GM19395 (cell line): ENCODE measurements at regions not wholly inside any gene's neighbourhood (a gene's known extent, or its start where the extent isn't known, plus 50 kb on each side); places are given as distances from the start of the nearest gene placed in this dataset.

Source experiments
- ATAC-seq: cut with Tn5 transposase; IDR thresholded peaks from one replicate; pipeline ENCODE4 v1.9.1; 2021; ENCODE audit warnings: mild to moderate bottlenecking, moderate library complexity; ENCODE audit not compliant: unreplicated experiment

DNA sequence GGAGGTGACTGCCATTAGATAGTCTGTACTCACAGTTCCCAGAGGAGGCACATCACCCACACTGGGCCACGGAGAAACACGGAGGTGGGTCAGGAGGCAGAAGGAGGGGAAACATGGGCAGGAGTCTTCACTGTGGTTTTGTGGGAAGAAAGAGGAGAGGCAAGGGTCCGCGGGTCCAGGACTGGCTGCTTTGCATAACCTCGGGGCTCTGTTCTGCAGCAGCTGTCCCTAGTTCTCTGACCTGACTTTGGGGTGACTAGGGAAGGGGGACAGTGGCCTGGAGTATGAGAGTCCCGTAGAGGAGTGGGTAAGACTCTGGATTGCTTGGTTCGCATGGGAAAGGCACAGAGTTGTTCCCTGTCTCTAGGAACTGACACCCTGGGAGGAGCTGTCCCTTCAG, 238.3 kb upstream of the RAB6C start:
- no peak for ATAC-seq

- ATAC-seq, result no peak
These were observed 237.8 kb upstream of the RAB6C start for GRCh38 chr2:129741623-129742022.

DNA sequence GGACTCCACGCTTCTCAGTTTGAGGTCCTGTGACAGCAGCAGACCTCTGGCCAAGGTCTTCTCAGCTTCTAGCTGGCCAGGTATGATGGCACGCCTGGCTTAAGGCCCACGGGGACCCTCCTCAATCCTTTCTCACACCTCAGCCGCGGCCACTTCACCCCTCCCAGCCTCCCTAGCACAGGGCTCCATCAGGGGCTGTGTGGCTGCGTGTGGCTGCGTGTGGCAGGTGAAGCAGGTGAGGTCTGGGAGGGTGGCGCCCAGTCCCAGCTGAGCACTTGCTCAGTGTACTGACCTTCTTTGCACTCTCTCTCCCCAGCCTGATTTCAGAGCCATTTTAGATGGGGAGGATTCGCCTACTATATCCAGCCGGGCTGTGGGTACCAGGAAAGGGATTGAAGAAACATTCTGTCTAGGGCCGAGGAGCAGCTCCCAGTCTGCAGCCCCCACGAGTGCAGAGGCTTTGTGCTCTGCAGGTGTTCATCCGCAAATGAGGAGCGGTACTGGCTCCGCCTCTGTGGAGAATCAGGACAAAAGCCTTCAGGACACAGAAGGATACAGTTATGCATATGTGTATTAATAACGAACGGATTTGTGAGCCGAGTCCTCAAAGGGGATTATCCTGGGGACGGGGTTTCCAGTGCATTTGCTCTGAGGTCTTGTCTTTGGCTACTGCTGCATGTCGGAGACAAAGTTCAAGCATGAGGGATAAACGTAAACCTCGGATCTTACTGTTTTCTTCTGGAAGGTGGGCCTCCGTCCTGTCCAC, 236.9 kb upstream of the RAB6C start:
- ATAC-seq, result no peak

DNA sequence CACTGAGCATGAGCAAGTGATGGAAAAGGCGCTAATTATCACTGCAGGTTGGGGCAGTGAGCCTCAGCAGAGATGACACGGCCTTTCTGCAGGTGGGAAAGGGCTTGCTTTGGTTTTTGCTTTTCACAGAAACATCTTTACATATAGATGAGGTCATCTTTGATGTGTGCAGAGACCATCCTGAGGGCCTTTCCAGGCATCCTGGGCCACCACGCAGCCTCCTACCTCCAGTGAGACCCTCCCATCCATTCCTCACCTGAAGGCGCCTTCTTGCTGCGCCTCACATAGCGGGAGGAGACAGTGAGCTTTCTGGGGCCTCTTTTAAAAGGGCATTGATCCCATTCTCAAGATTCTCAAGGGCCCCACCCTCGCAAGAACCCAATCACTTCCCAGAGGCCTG, 235.3 kb upstream of the RAB6C start:
- no peak for ATAC-seq

DNA sequence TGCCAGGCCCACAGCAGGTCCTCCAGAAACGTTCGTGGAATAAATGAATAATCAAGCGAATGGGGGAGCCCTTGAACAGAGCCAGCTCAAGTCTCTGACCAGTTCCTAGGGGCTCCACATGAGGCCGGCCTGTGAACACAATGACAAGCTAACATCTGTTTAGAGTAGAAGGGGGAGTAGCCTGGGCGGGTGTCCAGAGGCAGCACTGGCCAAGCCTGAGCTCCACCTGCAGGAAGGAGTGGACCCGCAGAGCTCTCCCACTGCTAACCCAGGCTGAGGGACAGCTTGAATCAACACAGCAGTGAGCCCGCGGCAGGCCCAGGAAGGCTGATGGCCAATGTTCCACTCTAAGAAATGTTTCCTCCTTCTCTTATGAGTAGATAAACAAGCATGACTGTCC, 234.8 kb upstream of the RAB6C start:
- no peak for ATAC-seq

- no peak for ATAC-seq
These were observed 231.9 kb upstream of the RAB6C start for GRCh38 chr2:129747500-129748125.

- ATAC-seq, result no peak
These were observed 231.2 kb upstream of the RAB6C start for GRCh38 chr2:129748250-129748649.

DNA sequence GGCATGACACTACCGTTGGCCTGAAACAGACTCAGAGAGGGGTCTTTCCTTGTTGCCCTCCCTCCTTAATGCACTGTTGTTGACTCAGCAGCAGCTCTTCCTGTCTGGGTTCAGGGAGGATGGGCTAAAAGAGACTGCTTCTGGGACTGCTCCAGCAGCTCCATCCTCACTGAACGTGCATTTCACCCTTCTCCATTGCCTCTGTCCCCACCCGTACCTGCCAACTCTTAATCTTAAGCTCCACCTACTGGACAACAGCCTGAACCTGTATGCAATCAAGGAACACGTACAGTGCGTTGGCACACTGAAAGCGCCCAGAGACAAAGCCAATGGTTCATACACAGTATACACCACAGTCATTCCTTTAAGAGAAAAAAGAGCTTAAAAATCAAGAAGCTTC, 230.8 kb upstream of the RAB6C start:
- ATAC-seq, result no peak

DNA sequence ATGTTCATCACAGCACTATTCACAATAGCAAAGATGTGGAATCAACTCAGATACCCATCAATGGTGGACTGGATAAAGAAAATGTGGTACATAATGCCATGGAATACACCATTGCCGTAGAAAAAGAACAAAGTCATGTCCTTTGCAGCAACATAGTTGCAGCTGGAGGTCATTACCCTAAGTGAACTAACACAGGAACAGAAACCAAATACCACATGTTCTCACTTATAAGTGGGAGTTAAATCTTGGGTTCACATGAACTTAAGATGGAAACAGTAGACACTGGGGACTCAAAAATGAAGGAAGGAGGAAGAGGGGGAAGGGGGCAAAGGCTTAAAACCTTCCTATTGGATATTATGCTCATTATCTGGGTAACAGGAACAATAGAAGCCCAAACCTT, 228.1 kb upstream of the RAB6C start:
- ATAC-seq, result no peak

DNA sequence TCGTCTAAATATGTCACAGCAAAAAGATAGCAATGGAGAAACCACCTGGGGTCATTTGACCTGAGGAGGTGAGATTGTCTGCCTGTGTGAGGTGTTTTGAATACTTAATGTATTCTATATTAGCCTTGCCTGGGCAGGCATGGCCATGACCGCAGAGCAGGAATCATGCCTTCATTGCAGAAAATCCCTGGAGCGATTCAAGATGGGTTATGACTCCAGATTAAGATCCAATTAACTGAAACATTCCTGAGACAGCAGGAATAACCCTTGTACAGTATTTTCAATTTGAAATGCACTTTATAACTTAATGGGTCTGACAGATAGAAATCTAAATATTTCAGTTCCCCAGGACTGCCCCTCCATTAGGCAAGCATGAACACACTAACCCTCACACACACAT, 227.3 kb upstream of the RAB6C start:
- no peak for ATAC-seq

DNA sequence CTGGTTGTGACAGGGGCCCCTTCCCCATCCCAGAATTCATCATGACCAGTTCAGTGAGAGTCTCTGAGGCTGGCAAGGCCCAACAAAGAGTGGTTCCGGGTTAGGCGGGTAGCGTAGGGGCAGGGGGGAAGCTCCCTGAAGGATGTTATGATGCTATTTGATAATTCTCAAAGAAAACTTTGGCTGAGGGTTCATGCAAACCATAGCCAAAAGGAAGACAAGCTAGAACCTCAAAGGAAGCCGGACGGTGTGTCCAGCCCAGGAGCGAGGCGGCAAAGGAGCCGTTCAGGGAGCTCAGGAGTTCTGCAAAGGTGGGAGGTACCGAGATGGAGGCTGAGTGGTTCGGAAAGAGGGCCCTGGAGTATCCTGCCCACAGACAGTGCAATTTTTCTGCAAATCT, 226.8 kb upstream of the RAB6C start:
- ATAC-seq, result no peak

DNA sequence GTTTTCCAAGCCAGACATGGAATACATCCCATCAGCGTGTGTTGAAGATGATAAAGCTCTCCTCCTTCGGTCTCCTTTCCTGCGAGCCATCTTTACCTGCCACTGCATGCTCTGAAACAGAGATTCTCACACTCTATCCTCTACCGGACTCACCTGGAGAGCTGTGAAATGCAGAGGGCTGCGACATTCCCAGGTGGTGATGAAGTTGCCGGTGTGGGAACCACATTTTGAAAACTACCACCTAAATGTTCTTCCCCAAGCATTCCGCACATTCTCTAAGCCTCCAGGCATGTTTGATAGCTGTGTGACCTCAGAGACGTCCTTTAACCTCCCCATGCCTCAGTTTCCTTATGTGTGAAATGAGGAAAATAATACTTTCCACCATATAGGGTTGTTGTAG, 226.2 kb upstream of the RAB6C start:
- no peak for ATAC-seq

- ATAC-seq, result no peak
These were observed 225.0 kb upstream of the RAB6C start for GRCh38 chr2:129754421-129754820.

- no peak for ATAC-seq
These were observed 224.6 kb upstream of the RAB6C start for GRCh38 chr2:129754831-129755230.

- no peak for ATAC-seq
These were observed 223.7 kb upstream of the RAB6C start for GRCh38 chr2:129755786-129756185.

DNA sequence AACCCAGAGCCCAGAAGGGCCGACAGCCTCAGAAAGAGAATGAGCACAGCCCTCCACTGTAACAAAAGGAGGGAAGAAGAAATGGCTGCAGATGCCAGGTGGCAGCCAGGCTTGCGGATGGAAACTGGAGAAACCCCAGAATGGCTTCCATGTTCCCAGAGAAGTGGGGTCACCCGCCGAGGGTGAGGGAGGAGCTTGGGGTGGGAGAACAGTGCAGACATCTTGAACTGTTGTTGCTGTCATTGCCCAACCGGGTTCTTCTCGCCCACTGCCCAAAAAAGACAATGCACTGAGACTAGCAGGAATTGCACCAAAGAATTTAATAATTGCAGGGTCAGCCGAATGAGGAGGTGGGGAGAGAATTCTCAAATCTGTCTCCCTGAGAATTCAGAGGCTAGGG, 223.2 kb upstream of the RAB6C start:
- ATAC-seq, result no peak

GRCh38 chr2:129757366-129757914, 222.0 kb upstream of the RAB6C start:
- no peak for ATAC-seq

DNA sequence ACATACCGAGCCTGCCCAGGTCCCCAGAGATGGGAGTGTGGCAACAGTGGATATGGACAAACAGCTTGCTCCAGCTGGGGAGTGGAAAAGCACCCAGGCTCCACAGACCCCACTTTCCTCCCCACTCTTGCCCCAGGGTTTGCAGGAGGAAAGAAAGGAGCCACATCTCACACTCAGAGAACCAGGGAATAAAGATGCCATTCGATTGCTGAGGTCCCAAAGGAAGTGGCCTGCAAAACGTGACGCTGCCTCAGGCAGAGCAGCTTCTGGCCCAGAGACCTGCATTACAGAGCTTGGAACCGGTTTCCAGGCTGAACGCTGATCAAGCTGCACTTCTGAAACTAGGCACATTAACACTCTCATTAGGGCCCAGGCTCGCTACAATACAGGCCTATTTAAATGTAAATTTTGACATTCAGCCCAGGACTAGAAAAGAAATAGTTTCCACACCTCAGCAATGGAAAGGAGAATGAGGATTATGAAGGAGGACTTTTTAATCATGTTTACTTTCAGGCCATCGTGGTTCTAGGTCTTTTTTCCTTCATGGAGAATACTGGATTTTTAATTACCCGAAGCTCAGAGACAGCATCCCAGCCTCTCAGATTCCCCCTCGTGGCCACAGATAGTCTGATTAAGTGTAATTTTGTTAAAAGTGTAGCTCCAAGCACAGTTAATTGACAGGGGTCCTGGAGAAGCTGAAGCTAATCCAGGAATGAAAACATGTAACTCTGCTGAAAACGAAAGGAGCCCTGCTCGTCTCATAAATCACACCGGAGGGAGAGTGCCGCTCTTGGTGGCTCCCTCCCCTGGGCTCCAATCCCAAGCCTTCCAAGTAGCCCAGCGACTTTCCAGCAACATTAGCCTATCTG, 221.3 kb upstream of the RAB6C start:
- ATAC-seq, result no peak

DNA sequence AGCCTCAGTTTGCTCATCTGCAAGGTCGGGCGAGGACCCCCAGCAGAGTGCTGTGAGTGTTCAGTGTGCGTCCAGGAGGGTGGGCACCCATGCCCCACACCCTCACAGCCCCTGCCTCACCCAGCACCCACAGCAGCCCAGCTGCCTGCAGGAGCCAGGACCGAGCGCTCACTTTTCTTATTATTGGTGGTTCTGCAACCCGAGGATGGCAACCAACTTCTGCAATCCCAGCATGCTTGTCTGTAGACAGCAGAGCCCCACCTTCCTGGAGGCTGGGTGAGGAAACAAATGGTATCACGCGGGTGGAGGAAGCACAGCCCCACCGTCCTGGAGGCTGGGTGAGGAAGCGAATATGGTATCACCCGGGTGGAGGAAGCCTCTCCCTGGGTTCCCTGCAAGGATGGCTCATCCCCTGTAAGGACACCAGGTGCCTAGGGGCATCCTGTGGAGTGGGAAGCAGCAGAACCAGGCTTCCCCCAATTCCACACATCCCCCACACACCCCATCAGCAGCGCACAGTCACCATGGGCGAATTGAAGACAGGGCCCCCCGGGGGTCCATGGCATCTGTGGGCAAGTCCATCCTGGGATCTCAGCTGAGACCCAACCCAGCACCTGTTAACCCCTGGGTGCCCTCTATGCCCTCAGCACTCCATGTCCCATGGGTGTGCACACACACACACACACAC, 220.5 kb upstream of the RAB6C start:
- no peak for ATAC-seq

GRCh38 chr2:129759472-129760010, 219.9 kb upstream of the RAB6C start:
- no peak for ATAC-seq

DNA sequence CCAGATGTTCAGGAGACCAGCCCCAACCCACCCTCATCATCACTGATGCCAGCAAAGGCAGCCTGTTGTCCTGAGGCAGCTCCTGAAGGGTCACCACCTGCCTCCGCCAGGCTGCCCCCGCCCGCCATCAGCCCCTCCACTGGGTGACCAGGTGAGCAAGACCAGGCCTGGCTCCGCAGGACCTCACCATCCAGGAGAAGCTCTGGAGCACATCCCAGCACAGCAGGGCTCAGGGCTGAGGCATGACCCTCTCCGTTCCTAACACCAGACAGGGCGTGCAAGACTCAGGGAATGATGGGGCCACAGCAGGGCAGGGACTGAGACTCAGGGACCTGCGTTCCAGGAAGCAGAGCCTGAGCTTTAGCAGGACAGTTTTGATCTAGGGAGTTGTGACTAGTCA, 218.8 kb upstream of the RAB6C start:
- ATAC-seq, result no peak
